OCI-LY7 (cell line): ENCODE measurements at regions not wholly inside any gene's neighbourhood (a gene's known extent, or its start where the extent isn't known, plus 50 kb on each side); places are given as distances from the start of the nearest gene placed in this dataset.

ENCODE experiments used
- CTCF ChIP-seq: fragments of 200-600 bp; sonication (generic); conservative IDR thresholded peaks from 2 replicates; pipeline ENCODE4 v1.5.1; 2014; ENCODE audit warnings: mild to moderate bottlenecking, antibody characterized with exemption, low read length, moderate library complexity, mixed read lengths
- EZH2phosphoT487 ChIP-seq: fragments of 200-600 bp; sonication (generic); IDR thresholded peaks from 2 replicates; pipeline ENCODE4 v1.6.1; 2018; ENCODE audit warnings: low read depth, borderline replicate concordance, mild to moderate bottlenecking, mixed run types, antibody characterized with exemption, low read length, moderate library complexity, mixed read lengths

GRCh38 chr12:34396861-34397590 is 374.7 kb downstream of the ALG10 start:
- no peak for TF ChIP-seq CTCF
- no peak for TF ChIP-seq EZH2phosphoT487
